HL-60 (cell line): ENCODE measurements at regions not wholly inside any gene's neighbourhood (a gene's known extent, or its start where the extent isn't known, plus 50 kb on each side); places are given as distances from the start of the nearest gene placed in this dataset.

ENCODE experiments used
- CTCF ChIP-seq: IDR thresholded peaks from one replicate; pipeline ENCODE4 v1.5.1; 2011; ENCODE audit warnings: low read length, control low read depth, inconsistent platforms; ENCODE audit not compliant: insufficient read depth
- POLR2AphosphoS5 ChIP-seq: IDR thresholded peaks from 2 replicates; pipeline ENCODE4 v1.6.1; 2012; ENCODE audit warnings: low read depth

- no peak for TF ChIP-seq CTCF
- no peak for TF ChIP-seq POLR2AphosphoS5
Measured at GRCh38 chr15:31459400-31459748, 132.7 kb downstream of the KLF13 start.
